DND-41 (cell line): ENCODE measurements at regions not wholly inside any gene's neighbourhood (a gene's known extent, or its start where the extent isn't known, plus 50 kb on each side); places are given as distances from the start of the nearest gene placed in this dataset.

Experiments used
- EZH2 ChIP-seq: IDR thresholded peaks from 3 replicates; pipeline ENCODE4 v1.6.1; 2012; ENCODE audit warnings: borderline replicate concordance, low read depth, mild to moderate bottlenecking, moderate library complexity, low read length, inconsistent platforms; ENCODE audit not compliant: severe bottlenecking
- TF ChIP-seq, protein P1 (sequence below): IDR thresholded peaks from 2 replicates; pipeline ENCODE4 v1.5.1; 2012; ENCODE audit warnings: borderline replicate concordance, low read length, moderate library complexity, mild to moderate bottlenecking; ENCODE audit not compliant: poor library complexity, severe bottlenecking; ENCODE audit errors: extremely low read depth

- TF ChIP-seq, protein P1, sequence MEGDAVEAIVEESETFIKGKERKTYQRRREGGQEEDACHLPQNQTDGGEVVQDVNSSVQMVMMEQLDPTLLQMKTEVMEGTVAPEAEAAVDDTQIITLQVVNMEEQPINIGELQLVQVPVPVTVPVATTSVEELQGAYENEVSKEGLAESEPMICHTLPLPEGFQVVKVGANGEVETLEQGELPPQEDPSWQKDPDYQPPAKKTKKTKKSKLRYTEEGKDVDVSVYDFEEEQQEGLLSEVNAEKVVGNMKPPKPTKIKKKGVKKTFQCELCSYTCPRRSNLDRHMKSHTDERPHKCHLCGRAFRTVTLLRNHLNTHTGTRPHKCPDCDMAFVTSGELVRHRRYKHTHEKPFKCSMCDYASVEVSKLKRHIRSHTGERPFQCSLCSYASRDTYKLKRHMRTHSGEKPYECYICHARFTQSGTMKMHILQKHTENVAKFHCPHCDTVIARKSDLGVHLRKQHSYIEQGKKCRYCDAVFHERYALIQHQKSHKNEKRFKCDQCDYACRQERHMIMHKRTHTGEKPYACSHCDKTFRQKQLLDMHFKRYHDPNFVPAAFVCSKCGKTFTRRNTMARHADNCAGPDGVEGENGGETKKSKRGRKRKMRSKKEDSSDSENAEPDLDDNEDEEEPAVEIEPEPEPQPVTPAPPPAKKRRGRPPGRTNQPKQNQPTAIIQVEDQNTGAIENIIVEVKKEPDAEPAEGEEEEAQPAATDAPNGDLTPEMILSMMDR: no peak
- no peak for TF ChIP-seq EZH2
Observed at GRCh38 chr13:69547780-69548179, 559.8 kb upstream of the ATXN8OS start.
